DMS114 treated with DMSO at 0.1 percent for 48 hours (cell line): ENCODE measurements at regions not wholly inside any gene's neighbourhood (a gene's known extent, or its start where the extent isn't known, plus 50 kb on each side); places are given as distances from the start of the nearest gene placed in this dataset.
"Not testable (repeated sequence)": the region's sequence is repeated elsewhere in the genome, so short reads cannot be mapped to it uniquely, and the experiment has no call there.

Experiments used
- DNase-seq: peaks from one replicate; lab custom pipeline; 2025; ENCODE audit not compliant: unreplicated experiment; lab: John Stamatoyannopoulos, UW

DNA sequence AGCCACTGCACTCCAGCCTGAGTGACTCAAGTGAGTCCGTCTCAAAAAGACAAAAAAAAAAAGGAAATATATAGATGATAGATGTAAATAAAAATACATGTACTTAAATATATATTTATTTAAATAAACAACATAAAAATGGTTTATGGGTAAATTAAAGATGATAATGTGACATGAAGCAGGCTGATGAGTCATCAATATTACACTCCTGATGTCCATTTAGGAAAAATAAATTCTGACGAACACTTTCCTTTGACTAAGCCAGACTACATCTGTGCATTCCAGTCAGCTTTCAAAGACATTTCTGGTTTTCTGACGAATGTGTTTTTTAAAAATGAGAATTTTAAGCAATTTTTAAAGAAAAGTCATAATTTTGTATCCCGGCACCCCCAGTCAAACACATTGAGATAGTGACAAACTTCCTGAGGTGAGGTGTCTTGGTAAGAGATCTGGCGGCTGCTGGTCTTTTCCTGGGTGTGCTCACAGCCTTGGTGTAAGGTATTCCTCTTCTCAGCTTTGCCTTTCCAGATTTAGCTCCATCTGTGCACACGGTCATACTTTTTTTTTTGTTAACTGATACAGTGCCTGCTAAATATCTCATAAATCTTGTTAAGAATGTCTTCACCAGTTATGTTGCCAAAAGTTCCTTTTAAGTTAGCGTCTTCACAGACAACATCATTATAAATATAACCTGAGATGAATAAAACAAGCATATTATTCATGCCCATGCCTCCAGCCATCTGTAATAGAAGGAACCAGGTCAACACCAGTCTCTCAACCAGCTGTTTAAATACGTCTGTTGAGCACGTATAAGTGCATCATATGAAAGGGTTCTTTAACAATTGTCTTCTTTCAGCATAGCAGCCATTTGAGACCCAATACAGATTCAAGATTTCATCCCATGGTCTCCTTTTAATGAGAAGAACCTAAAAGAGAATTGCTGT, 214.5 kb upstream of the PLD5 start:
- no peak for DNase-seq

- DNase-seq = no peak
These were observed 212.1 kb upstream of the PLD5 start for GRCh38 chr1:242736611-242737010.

- no peak for DNase-seq
These were observed 210.8 kb upstream of the PLD5 start for GRCh38 chr1:242735323-242735722.

- no peak for DNase-seq
These were observed 206.9 kb upstream of the PLD5 start for GRCh38 chr1:242731446-242731845.

GRCh38 chr1:242728696-242729095, 204.2 kb upstream of the PLD5 start:
- no peak for DNase-seq

DNA sequence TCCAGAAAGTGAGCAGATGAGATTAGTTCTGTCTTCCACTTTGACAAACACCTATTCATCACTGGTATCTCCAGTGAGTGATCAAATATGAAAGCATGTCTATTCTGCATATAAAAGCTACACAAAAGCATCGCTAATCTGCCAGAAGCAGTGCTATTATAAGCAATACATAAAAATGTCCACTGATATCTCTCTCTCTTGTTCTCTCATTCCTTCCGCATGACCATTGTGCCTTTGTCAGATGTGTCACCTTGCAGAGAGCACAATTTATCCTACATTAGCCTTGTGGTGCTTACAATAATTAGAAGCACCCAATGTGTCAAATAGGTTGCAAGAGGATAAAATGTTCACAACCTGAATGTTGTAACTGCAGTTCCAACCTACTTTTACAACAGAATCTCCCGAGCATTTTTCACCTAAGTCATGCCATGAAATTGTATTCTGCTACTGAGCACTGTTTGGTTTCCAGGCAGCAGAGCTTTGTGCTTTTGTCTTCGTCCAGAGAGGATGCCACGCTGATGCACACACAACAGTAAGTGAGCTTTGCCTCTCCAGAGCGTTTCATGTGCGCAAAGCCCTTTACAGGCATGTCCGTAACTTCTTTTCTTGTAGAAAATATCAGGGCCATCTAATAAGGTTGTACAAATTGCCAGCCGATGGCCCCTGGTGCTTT, 198.7 kb upstream of the PLD5 start:
- no peak for DNase-seq

- DNase-seq = no peak
These were observed 194.5 kb upstream of the PLD5 start for GRCh38 chr1:242718967-242719366.

DNA sequence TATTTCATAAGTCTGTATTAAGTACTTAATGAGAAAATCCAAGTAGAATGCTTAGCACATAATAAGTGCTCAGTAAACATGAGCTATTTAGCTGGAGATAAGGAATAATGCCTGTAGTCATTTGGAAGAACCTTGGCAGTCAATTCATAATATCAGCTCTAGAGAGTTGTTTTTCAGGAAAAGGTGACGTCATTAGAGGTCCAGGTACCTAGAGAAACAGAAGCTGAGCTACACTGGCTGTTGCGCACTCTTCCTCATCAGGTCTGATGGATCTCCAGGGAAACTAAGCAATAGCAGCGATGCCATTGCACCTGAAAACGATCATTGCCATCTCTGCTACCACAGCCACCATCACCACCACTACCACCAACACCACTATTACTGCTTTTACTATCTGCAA, 187.8 kb upstream of the PLD5 start:
- no peak for DNase-seq

DNA sequence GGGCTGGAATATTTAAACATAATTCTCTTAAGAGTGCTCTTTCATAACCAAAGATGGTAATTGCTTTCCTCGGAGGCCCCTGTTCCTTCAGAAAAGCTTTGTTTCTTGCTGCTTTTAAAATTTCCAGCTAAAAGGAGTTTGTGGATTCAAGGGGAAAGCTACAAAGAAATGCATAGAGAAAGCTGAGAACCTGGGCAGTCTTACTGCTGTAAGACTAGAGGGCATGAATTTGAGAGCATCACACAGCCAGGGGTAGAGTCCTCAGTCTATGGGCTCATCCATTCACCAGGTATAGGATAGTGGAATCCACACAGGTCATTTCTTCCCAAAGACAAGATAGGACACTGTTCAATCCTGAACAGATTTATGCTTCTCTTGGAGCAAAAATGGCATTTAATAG, 186.3 kb upstream of the PLD5 start:
- no peak for DNase-seq

GRCh38 chr1:242710286-242710685, 185.8 kb upstream of the PLD5 start:
- no peak for DNase-seq

DNA sequence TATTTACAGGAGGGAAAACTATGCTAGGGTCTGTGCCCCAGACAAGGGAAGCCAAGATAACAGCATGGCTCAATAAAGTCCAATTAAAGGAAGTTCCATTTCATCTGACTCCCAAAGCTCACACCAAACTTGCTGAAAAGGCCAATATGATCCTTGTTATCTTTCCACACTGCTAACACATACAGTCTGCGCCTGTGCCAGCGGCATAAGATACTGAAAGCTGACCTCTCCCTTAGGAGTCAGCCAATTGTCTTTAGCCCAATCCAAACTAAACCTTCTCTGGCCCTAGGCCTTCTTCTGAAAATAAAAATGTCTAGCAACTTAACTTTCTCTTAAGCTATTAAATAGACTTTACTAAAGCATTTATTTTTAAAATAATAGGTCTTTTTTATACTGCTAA, 179.0 kb upstream of the PLD5 start:
- no peak for DNase-seq

- no peak for DNase-seq
These were observed 168.5 kb upstream of the PLD5 start for GRCh38 chr1:242692988-242693387.

DNA sequence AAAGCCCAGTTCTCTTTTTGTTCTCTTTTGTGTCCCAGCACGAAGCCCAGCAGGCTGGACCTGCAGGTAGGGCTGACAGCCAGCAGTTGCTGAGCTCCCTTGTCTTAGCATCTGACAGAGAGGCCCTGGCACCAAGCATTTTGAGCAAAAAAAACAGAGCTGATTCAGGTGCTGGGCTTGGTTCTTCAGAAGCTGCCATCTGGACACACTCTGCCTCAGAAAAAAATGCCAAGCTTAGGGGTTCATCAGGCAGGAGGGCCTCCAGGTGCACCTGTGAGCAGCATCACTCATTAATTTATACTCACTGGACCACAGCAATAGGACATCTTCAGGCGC, 167.1 kb upstream of the PLD5 start:
- DNase-seq = no peak

DNA sequence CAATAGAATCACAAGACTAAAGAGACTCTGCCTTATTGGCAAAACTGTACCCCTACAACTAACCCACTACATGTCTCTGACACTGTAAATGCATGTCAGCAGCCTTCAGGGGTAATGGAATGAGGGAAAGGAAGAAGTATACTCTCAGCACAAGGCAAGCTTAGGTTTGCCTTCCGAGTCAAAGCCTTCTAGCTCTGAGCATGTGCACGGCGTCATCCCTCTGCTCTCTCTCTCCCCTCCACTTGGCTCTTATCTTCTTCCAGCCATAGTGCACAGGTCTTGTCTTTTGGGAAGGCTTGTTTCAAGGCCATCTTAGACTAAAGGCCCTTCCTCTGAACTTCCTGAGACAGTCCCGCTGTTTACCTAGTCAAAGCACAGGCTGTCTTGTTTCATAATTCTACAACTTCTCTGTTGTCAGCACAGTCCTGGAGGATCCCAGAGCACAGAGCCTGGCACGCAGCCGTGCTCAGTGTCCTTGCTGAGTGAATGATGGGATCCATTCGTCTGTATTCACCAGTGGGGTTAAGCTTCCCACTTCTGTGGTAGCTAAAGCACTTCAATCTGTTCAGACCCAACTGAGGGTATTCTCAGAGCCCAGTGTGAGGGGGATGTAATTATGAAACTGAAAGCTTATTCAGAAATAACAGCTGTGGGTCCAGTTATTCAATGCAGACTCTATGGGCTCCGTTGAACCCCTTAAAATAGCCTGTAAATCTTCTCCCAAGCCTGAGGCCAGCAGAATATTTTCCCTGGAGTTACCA, 166.5 kb upstream of the PLD5 start:
- no peak for DNase-seq

- no peak for DNase-seq
These were observed 164.9 kb upstream of the PLD5 start for GRCh38 chr1:242689378-242689777.

DNA sequence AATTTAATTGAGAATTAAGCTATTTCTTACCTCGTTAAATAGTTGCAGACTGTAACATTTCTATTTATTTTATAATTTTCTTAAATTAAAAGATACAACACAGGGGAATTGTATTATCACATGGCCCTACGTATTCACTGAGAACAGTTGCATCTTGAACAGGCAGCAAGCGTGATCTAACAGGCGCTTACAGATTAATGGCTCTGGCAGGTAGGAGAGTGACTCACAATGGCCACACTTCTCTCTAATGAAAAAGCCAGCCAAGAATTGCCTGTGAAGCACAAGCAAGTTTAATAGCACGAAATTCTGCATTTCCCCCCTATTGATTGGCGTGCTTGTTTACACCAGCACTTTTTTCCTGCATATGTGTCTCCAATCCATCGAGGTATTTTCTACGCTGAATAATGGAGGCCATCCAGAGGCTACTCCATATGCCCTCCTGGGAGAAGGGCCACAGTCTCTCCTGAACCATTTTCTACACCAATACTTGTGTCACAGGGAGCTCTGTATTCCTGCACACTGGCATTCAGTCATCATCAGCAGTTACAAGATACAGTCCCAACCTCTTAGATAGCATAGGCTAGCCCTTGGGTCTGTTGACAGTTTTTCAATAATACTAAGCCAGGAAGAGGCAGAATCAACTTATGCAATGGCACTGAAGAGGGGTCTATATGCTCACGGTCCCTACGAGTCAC, 150.6 kb upstream of the PLD5 start:
- DNase-seq = no peak

DNA sequence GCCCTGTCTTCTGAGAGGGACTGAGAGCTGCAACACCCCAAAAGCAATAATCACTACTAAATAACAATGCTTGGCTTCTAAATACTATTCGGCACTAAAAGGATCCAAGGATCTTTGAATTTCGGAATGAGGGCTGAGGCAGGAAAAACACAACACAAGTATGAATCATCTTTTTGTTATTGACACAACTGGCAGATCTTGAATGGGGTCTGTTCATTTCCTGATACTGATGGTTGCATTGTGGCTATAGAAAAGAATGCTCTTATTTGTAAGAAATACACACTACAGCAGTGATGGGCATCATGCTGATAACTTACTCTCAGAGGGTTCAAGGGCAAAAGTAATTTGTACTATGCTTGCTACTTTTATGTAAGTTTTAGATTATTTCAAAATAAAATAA, 149.2 kb upstream of the PLD5 start:
- no peak for DNase-seq

- DNase-seq = not testable (repeated sequence)
These were observed 148.7 kb upstream of the PLD5 start for GRCh38 chr1:242673165-242673564.

DNA sequence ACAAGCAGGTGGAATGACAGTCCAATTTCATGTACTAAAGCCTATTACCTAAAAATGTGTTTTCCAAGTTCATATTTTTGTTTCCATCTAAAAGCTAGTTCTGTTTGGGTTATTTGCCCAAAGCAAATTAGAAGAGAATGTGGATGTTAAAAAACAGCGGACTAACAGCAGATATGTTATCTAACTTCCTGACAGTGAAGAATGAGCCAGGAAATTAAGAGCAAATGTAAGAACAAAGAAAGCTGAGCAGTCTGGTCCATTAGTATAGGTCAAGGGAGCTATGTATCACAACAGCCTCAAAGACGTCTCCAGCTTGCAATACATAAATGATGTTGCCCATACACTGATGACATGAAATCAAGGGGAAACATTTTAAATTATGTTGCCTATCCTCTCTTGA, 145.5 kb upstream of the PLD5 start:
- no peak for DNase-seq

- DNase-seq = no peak
These were observed 138.4 kb upstream of the PLD5 start for GRCh38 chr1:242662886-242663285.

DNA sequence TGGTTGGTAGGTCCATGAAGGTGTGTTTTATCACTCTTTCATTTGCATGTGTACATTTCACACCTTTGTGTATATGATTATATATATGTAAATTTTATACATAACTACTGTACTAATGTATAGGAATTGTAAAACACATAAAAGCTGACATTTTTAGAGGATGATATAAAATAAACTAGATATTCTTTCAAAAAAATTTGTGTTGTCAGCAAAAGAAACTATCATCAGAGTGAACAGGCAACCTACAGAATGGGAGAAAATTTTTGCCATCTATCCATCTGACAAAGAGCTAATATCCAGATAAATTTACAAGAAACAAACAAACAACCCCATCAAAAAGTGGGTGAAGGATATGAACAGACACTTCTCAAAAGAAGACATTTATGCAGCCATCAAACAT, 129.3 kb upstream of the PLD5 start:
- DNase-seq = not testable (repeated sequence)
